ENCODE measurements at regions not wholly inside any gene's neighbourhood (a gene's known extent, or its start where the extent isn't known, plus 50 kb on each side); places are given as distances from the start of the nearest gene placed in this dataset.
"Not testable (repeated sequence)": the region's sequence is repeated elsewhere in the genome, so short reads cannot be mapped to it uniquely, and the experiment has no call there.

DNA sequence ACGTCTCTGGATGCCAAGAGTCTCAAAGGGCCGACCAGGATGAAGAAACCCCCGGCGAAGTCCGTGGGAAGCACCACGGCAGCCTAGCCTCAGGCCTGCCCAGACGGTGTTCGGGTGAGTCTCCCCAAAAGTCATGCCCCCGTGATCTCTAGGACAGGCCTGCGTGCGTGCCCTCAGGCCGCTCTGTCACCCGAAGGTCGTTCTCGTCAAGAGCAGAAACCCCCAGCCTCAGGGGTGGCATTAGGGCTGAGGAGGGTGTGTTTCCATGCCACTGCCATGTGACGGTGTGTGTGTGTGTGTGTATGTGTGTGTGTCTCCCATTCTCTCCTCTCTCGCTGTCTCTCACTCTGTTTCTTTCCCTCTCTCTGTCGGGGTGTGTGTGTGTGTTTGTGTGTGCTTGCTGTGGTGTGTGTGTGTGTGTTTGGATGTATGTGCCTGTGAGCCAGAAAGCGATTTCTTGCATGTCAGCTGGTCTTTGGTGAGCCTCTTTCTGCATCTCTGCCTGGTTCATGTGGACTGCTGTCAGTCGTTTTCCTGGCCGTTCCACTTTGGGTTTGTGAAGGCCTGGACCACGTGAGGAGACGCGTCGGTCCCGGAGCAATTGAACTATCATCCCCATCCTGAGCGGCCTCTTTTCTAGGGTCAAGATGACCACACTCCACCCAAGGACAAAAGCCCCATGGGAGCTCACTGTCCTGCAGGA is 772.5 kb upstream of the ALG10B start:
- Histone ChIP-seq H3K9me3 (ENCODE audit: control insufficient read depth, insufficient read depth, low read length) (peaks cover 76% of the 10 kb centered on the region), H3K27ac (ENCODE audit: low read depth, low read length) (no peak overlapping the region), H3K4me3 (ENCODE audit: low read depth, low read length) (no peak overlapping the region), H3K27me3 (ENCODE audit: control insufficient read depth, insufficient read depth, low read length) (no peaks in the 10 kb centered on the region)
- ChIA-PET POLR2A (no interaction called here), CTCF (no interaction called here)
- no peak for DNase-seq (ENCODE audit: low read depth, low spot score)
- TF ChIP-seq, protein P1, sequence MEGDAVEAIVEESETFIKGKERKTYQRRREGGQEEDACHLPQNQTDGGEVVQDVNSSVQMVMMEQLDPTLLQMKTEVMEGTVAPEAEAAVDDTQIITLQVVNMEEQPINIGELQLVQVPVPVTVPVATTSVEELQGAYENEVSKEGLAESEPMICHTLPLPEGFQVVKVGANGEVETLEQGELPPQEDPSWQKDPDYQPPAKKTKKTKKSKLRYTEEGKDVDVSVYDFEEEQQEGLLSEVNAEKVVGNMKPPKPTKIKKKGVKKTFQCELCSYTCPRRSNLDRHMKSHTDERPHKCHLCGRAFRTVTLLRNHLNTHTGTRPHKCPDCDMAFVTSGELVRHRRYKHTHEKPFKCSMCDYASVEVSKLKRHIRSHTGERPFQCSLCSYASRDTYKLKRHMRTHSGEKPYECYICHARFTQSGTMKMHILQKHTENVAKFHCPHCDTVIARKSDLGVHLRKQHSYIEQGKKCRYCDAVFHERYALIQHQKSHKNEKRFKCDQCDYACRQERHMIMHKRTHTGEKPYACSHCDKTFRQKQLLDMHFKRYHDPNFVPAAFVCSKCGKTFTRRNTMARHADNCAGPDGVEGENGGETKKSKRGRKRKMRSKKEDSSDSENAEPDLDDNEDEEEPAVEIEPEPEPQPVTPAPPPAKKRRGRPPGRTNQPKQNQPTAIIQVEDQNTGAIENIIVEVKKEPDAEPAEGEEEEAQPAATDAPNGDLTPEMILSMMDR (IDR thresholded peaks at IDR 0.05; ENCODE audit: low read depth, low read length) = no peak

DNA sequence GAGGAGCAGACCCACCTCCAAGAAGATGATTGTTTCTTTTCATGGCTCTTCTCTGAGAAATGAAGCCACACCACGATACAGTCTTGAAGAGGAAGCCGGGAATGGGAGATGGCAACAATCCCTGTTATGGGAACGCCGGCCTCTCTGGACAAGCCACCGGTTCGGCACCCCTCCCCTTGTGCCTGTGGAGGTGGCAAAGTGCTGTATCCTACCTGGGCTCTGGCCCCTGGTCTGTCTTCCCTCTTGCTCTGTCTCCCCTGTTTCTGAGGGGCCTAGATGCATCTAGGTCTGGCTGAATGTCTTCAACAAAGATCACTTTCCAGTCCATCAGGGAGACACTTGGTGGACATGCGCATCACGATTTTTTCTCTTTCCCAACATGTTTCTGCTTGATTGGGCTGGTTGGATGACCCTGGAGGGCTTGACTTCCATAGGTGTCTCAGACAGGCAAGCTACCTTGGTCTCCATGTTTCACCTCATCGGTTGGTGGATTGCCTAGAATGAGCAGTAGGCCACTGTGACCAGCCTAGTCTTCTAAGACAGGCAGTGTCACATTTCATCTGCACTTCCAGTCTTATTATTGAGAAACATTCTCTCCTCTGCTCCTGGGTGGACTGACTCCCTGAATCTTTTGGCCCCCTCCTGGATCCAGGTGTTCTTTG is 771.8 kb upstream of the ALG10B start:
- CTCF ChIA-PET; H3K27me3 ChIP-seq (ENCODE audit: control insufficient read depth, insufficient read depth, low read length); H3K4me3 ChIP-seq (ENCODE audit: low read depth, low read length); H3K27ac ChIP-seq (ENCODE audit: low read depth, low read length); POLR2A ChIA-PET; DNase-seq (ENCODE audit: low read depth, low spot score): not testable (repeated sequence)
- H3K9me3 ChIP-seq (ENCODE audit: control insufficient read depth, insufficient read depth, low read length) = peaks cover 79% of the 10 kb centered on the region

DNA sequence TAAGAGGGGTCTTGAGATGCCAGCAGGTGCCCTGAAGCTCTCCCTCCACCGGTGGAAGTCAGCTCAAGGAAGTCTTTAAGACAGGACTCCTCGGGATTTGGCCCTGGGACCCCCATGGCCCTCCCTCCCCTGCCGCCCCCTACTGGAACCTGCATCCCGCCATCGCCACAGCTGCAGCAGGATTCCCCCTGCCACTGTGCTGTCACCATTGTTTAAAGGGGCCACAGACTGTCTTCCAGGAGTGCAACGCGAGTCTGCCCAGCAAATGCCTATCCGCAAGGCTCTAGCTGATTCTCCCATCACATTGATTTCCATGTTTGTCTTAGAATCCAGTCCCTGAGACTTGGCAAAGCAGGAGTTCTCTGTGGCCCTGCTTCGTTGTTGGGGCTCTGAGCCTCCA is 770.8 kb upstream of the ALG10B start:
- CTCF ChIA-PET = no interaction called here
- no peak for DNase-seq (ENCODE audit: low read depth, low spot score)
- no peak overlapping the region for H3K27ac ChIP-seq (ENCODE audit: low read depth, low read length)
- H3K9me3 ChIP-seq (ENCODE audit: control insufficient read depth, insufficient read depth, low read length) = peaks cover 72% of the 10 kb centered on the region
- H3K4me3 ChIP-seq (ENCODE audit: low read depth, low read length) = no peak overlapping the region
- no peaks in the 10 kb centered on the region for H3K27me3 ChIP-seq (ENCODE audit: control insufficient read depth, insufficient read depth, low read length)
- POLR2A ChIA-PET = no interaction called here
- TF ChIP-seq, protein P1 (IDR thresholded peaks at IDR 0.05; ENCODE audit: low read depth, low read length) = no peak

DNA sequence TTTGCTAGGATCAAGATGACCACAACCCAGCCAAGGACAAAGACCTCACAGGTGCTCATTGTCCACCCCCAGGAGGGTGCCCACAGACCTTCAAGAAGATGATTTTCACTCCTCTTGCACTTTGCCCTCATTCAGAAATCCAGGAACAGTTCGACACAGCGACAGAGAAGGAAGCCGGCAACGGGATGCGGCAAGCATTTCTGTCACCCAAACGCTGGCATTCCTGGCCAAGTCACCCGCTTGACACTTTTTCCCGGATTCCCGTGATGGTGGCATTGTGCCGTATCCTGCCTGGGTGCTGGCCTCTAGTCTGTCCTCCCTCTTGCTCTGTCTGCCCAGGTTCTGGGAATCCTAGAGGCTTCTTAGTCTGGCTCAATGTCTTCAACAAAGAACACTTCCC is 770.4 kb upstream of the ALG10B start:
- POLR2A ChIA-PET = no interaction called here
- TF ChIP-seq, protein P1 (IDR thresholded peaks at IDR 0.05; ENCODE audit: low read depth, low read length) = no peak
- Histone ChIP-seq H3K4me3 (ENCODE audit: low read depth, low read length) (no peak overlapping the region), H3K27me3 (ENCODE audit: control insufficient read depth, insufficient read depth, low read length) (no peaks in the 10 kb centered on the region), H3K9me3 (ENCODE audit: control insufficient read depth, insufficient read depth, low read length) (peaks cover 71% of the 10 kb centered on the region), H3K27ac (ENCODE audit: low read depth, low read length) (no peak overlapping the region)
- CTCF ChIA-PET = no interaction called here
- no peak for DNase-seq (ENCODE audit: low read depth, low spot score)

DNA sequence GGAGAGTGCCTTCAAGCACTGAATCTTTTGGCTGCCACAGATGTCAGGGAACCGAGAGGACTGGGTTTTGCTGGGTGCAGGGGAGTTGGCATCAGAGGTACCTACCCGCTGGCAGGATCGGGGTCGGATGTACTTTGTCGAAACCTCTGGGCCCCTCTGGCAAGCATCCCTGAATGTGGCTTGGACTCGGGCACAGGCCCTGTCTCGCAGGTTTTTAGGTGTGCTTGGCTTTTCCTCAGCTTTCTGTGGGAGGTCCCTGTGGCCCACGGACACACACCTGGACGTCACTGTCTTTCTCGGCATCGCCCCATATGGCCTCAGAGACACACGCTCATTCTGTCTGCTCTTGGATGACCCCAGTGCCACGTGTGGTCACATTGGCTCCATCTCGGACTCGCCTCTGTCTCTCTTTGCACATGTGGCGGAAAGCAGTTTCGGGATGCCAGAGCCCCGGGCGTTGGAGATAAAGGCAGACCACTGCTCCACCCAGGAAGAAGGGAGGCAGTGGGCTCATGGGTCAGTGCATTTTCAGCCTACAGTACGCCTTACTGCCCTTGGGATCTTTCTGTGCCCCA is 769.6 kb upstream of the ALG10B start:
- DNase-seq (ENCODE audit: low read depth, low spot score) = no peak
- no peaks in the 10 kb centered on the region for H3K27me3 ChIP-seq (ENCODE audit: control insufficient read depth, insufficient read depth, low read length)
- TF ChIP-seq, protein P1 (IDR thresholded peaks at IDR 0.05; ENCODE audit: low read depth, low read length) = no peak
- H3K27ac ChIP-seq (ENCODE audit: low read depth, low read length) = no peak overlapping the region
- ChIA-PET CTCF (no interaction called here), POLR2A (no interaction called here)
- no peak overlapping the region for H3K4me3 ChIP-seq (ENCODE audit: low read depth, low read length)
- H3K9me3 ChIP-seq (ENCODE audit: control insufficient read depth, insufficient read depth, low read length) = peaks cover 65% of the 10 kb centered on the region

Data from AG04450 (cell line).